WTC11 (cell line): ENCODE measurements at regions not wholly inside any gene's neighbourhood (a gene's known extent, or its start where the extent isn't known, plus 50 kb on each side); places are given as distances from the start of the nearest gene placed in this dataset.

Experiments used
- ATAC-seq: fragments of 200-7000 bp; cut with Tn5 transposase; 2 replicates; pipeline ENCODE4 v1.10.0; 2021; ENCODE audit warnings: mild to moderate bottlenecking, moderate library complexity
- CTCF ChIA-PET: fragments of 300-600 bp; sonication (Branson Sonifier 250); formaldehyde crosslinking; loops from one replicate; lab custom pipeline; 2021; ENCODE audit warnings: antibody characterized with exemption; lab: Charles Lee
- POLR2A ChIA-PET: fragments of 350-600 bp; sonication (Branson Sonifier 250); formaldehyde crosslinking; loops from one replicate; lab custom pipeline; 2021; ENCODE audit warnings: antibody characterized with exemption; lab: Charles Lee
- DNase-seq: peaks from one replicate; pipeline ENCODE4 v3.0.0; 2021; ENCODE audit warnings: low spot score
- H3K27ac Mint-ChIP-seq: 2 replicates; pipeline ENCODE4 v1.8.0; 2021; ENCODE audit warnings: mixed read lengths
- H3K27me3 Mint-ChIP-seq: 2 replicates; pipeline ENCODE4 v1.8.0; 2021; ENCODE audit warnings: low read depth, mild to moderate bottlenecking, moderate library complexity, mixed read lengths
- H3K36me3 Mint-ChIP-seq: 2 replicates; pipeline ENCODE4 v1.8.0; 2021; ENCODE audit warnings: mixed read lengths
- H3K4me1 Mint-ChIP-seq: 2 replicates; pipeline ENCODE4 v1.8.0; 2022; ENCODE audit warnings: mixed read lengths
- H3K4me3 Mint-ChIP-seq: 2 replicates; pipeline ENCODE4 v1.8.0; 2021; ENCODE audit warnings: mild to moderate bottlenecking, moderate library complexity, mixed read lengths
- H3K9me3 Mint-ChIP-seq: 2 replicates; pipeline ENCODE4 v1.8.0; 2021; ENCODE audit warnings: mixed read lengths
- ATF1 ChIP-seq: sonication (generic); formaldehyde crosslinking; IDR thresholded peaks from 2 replicates; pipeline ENCODE4 v1.8.1; 2023; ENCODE audit warnings: mild to moderate bottlenecking, moderate library complexity, missing genetic modification reagents
- CDX4 ChIP-seq: fragments of 250-450 bp; sonication (Bioruptor Pico); IDR thresholded peaks from 2 replicates; pipeline ENCODE4 v1.9.0; 2021; ENCODE audit warnings: moderate library complexity, mild to moderate bottlenecking, inconsistent platforms, borderline replicate concordance
- E2F1 ChIP-seq: sonication (generic); formaldehyde crosslinking; IDR thresholded peaks from 2 replicates; pipeline ENCODE4 v1.8.0; 2022; ENCODE audit warnings: mild to moderate bottlenecking, missing genetic modification reagents
- ELF4 ChIP-seq: sonication (generic); formaldehyde crosslinking; IDR thresholded peaks from 2 replicates; pipeline ENCODE4 v1.8.1; 2022; ENCODE audit warnings: low read depth, mild to moderate bottlenecking, moderate library complexity, missing genetic modification reagents
- FOXJ3 ChIP-seq: sonication (generic); formaldehyde crosslinking; IDR thresholded peaks from 2 replicates; pipeline ENCODE4 v1.9.0; 2021; ENCODE audit warnings: missing genetic modification reagents, mild to moderate bottlenecking, borderline replicate concordance
- FOXP4 ChIP-seq: sonication (generic); formaldehyde crosslinking; IDR thresholded peaks from 2 replicates; pipeline ENCODE4 v1.8.0; 2022; ENCODE audit warnings: mild to moderate bottlenecking, missing genetic modification reagents
- GABPB1 ChIP-seq: sonication (generic); formaldehyde crosslinking; IDR thresholded peaks from 2 replicates; pipeline ENCODE4 v1.8.1; 2023; ENCODE audit warnings: mild to moderate bottlenecking, missing genetic modification reagents
- JAZF1 ChIP-seq: fragments of 250-450 bp; sonication (Bioruptor Pico); IDR thresholded peaks from 2 replicates; pipeline ENCODE4 v1.9.0; 2021; ENCODE audit warnings: moderate library complexity, mild to moderate bottlenecking, inconsistent platforms
- NFATC4 ChIP-seq: fragments of 250-450 bp; sonication (Bioruptor Pico); IDR thresholded peaks from 2 replicates; pipeline ENCODE4 v1.9.0; 2021; ENCODE audit warnings: mild to moderate bottlenecking
- NFYB ChIP-seq: sonication (generic); formaldehyde crosslinking; conservative IDR thresholded peaks from 2 replicates; pipeline ENCODE4 v1.8.0; 2022; ENCODE audit warnings: low read depth, missing genetic modification reagents
- NR1H2 ChIP-seq: sonication (generic); formaldehyde crosslinking; IDR thresholded peaks from 2 replicates; pipeline ENCODE4 v1.9.0; 2021; ENCODE audit warnings: mild to moderate bottlenecking, moderate library complexity, missing genetic modification reagents
- OVOL2 ChIP-seq: fragments of 250-450 bp; sonication (Bioruptor Pico); IDR thresholded peaks from 2 replicates; pipeline ENCODE4 v1.9.0; 2021; ENCODE audit warnings: mild to moderate bottlenecking, borderline replicate concordance
- PRDM15 ChIP-seq: sonication (generic); formaldehyde crosslinking; IDR thresholded peaks from 2 replicates; pipeline ENCODE4 v1.8.0; 2022; ENCODE audit warnings: missing genetic modification reagents
- PRRX2 ChIP-seq: fragments of 250-450 bp; sonication (Bioruptor Pico); IDR thresholded peaks from 2 replicates; pipeline ENCODE4 v1.8.0; 2021; ENCODE audit warnings: mild to moderate bottlenecking
- RORB ChIP-seq: fragments of 250-450 bp; sonication (Bioruptor Pico); IDR thresholded peaks from 2 replicates; pipeline ENCODE4 v1.9.0; 2021; ENCODE audit warnings: mild to moderate bottlenecking
- SOX15 ChIP-seq: fragments of 250-450 bp; sonication (Bioruptor Pico); IDR thresholded peaks from 2 replicates; pipeline ENCODE4 v1.9.0; 2021; ENCODE audit warnings: mild to moderate bottlenecking
- ZNF121 ChIP-seq: sonication (generic); formaldehyde crosslinking; IDR thresholded peaks from 2 replicates; pipeline ENCODE4 v1.8.0; 2023; ENCODE audit warnings: missing genetic modification reagents
- ZNF263 ChIP-seq: sonication (generic); formaldehyde crosslinking; IDR thresholded peaks from 2 replicates; pipeline ENCODE4 v1.8.1; 2022; ENCODE audit warnings: low read depth, mild to moderate bottlenecking, moderate library complexity, missing genetic modification reagents
- ZNF317 ChIP-seq: sonication (generic); formaldehyde crosslinking; IDR thresholded peaks from 2 replicates; pipeline ENCODE4 v1.8.1; 2023; ENCODE audit warnings: low read depth, mild to moderate bottlenecking, moderate library complexity, missing genetic modification reagents, borderline replicate concordance
- ZNF423 ChIP-seq: fragments of 250-450 bp; sonication (Bioruptor Pico); IDR thresholded peaks from 2 replicates; pipeline ENCODE4 v2.1.2; 2022; ENCODE audit warnings: mild to moderate bottlenecking, moderate library complexity
- ZNF671 ChIP-seq: fragments of 250-450 bp; sonication (Bioruptor Pico); IDR thresholded peaks from 2 replicates; pipeline ENCODE4 v1.8.0; 2021; ENCODE audit warnings: mild to moderate bottlenecking
- TF ChIP-seq, protein P1 (sequence below): sonication (generic); formaldehyde crosslinking; IDR thresholded peaks from 2 replicates; pipeline ENCODE4 v1.8.0; 2022; ENCODE audit warnings: mild to moderate bottlenecking, missing genetic modification reagents
- TF ChIP-seq, protein P2 (sequence below): sonication (generic); formaldehyde crosslinking; IDR thresholded peaks from 2 replicates; pipeline ENCODE4 v1.8.1; 2023; ENCODE audit warnings: mild to moderate bottlenecking, missing genetic modification reagents, moderate library complexity
- TF ChIP-seq, protein P3 (sequence below): sonication (generic); formaldehyde crosslinking; IDR thresholded peaks from 2 replicates; pipeline ENCODE4 v1.8.1; 2022; ENCODE audit warnings: missing genetic modification reagents, borderline replicate concordance

- Mint-ChIP-seq H3K27ac (no peak overlapping the region), H3K4me3 (no peak overlapping the region), H3K36me3 (0 out of 2 replicates have a peak, but pooled peaks cover under 1% of the 10 kb centered on the region), H3K27me3 (no peaks in the 10 kb centered on the region), H3K4me1 (no peaks in the 10 kb centered on the region), H3K9me3 (peaks cover 12% of the 10 kb centered on the region)
- DNase-seq (no peak), ATAC-seq (no peak)
- TF ChIP-seq, protein P1, sequence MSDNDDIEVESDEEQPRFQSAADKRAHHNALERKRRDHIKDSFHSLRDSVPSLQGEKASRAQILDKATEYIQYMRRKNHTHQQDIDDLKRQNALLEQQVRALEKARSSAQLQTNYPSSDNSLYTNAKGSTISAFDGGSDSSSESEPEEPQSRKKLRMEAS, result no peak
- no peak for TF ChIP-seq CDX4
- ChIA-PET CTCF (no interaction called here), POLR2A (no interaction called here)
Measured at GRCh38 chr1:73749996-73750395, 448.0 kb downstream of the LRRIQ3 start.

DNA sequence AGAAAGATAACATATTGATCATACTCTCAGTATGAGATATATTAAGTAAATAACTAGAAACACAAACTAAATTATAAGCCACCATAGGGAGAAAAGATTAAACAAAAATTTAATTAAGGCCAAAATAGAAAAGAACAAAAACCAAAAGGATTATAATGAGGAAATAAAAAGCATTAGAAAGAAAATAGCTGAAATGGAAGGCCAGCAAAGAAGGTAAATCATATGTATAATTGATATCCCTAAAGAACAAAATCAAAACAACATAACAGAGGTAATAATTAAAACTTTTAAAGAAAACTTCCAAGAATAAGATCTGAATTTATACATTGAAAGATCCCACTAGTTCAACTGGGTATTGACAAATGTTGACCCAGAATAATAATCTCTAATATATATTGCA lies 453.0 kb downstream of the LRRIQ3 start:
- no peaks in the 10 kb centered on the region for H3K4me1 Mint-ChIP-seq
- DNase-seq (no peak), ATAC-seq (no peak)
- TF ChIP-seq JAZF1 (no peak), E2F1 (no peak), SOX15 (CRISPR knock-in tag) (no peak), GABPB1 (CRISPR knock-in tag) (no peak), PRDM15 (CRISPR knock-in tag) (no peak), NR1H2 (CRISPR knock-in tag) (no peak), ELF4 (no peak), ZNF671 (CRISPR knock-in tag) (no peak), OVOL2 (CRISPR knock-in tag) (no peak)
- TF ChIP-seq, protein P2, sequence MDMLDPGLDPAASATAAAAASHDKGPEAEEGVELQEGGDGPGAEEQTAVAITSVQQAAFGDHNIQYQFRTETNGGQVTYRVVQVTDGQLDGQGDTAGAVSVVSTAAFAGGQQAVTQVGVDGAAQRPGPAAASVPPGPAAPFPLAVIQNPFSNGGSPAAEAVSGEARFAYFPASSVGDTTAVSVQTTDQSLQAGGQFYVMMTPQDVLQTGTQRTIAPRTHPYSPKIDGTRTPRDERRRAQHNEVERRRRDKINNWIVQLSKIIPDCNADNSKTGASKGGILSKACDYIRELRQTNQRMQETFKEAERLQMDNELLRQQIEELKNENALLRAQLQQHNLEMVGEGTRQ (CRISPR knock-in tag), result no peak
- H3K27ac Mint-ChIP-seq, result no peak overlapping the region
- ChIA-PET CTCF (no interaction called here), POLR2A (no interaction called here)
- H3K36me3 Mint-ChIP-seq, result peaks cover 10% of the 10 kb centered on the region
- H3K9me3 Mint-ChIP-seq, result peaks cover 46% of the 10 kb centered on the region
- no peak overlapping the region for H3K4me3 Mint-ChIP-seq
- H3K27me3 Mint-ChIP-seq, result no peaks in the 10 kb centered on the region

DNA sequence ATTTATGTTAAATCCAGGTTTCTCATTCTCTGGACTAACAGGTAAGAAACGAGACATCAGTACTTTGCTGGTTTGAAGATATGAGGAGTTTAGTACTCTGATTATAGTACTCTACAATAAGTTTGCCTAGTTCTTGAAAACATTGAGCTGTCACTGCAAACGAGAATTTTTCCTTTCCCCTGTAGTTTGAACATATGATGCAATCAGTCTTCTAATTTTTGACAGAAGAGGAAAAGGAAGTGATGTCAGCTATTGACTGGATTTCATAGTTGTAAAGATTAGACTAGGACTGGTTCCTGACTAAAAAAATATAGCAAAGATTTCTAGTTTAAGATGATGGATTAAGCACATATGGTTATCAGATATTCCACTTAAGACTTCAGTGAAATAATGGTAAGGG lies 461.9 kb downstream of the LRRIQ3 start:
- POLR2A ChIA-PET, result no interaction called here
- Mint-ChIP-seq H3K27ac (no peak overlapping the region), H3K4me3 (no peak overlapping the region), H3K27me3 (no peaks in the 10 kb centered on the region), H3K9me3 (peaks cover 5% of the 10 kb centered on the region; the same call in 1 of the 2 replicates), H3K4me1 (no peaks in the 10 kb centered on the region), H3K36me3 (no peaks in the 10 kb centered on the region)
- no peak for DNase-seq
- no peak for ATAC-seq
- CTCF ChIA-PET, result no interaction called here
- no peak for TF ChIP-seq ZNF121 (CRISPR knock-in tag)
- TF ChIP-seq NFATC4 (CRISPR knock-in tag), result no peak
- TF ChIP-seq GABPB1 (CRISPR knock-in tag), result no peak
- TF ChIP-seq, protein P2 (CRISPR knock-in tag), result no peak
- no peak for TF ChIP-seq RORB (CRISPR knock-in tag)
- no peak for TF ChIP-seq FOXJ3
- no peak for TF ChIP-seq FOXP4 (CRISPR knock-in tag)
- TF ChIP-seq ZNF317 (CRISPR knock-in tag), result no peak
- no peak for TF ChIP-seq ZNF263 (CRISPR knock-in tag)
- TF ChIP-seq ATF1 (CRISPR knock-in tag), result no peak
- no peak for TF ChIP-seq ZNF423
- TF ChIP-seq NFYB (CRISPR knock-in tag), result no peak
- TF ChIP-seq PRRX2 (CRISPR knock-in tag), result no peak
- TF ChIP-seq, protein P3, sequence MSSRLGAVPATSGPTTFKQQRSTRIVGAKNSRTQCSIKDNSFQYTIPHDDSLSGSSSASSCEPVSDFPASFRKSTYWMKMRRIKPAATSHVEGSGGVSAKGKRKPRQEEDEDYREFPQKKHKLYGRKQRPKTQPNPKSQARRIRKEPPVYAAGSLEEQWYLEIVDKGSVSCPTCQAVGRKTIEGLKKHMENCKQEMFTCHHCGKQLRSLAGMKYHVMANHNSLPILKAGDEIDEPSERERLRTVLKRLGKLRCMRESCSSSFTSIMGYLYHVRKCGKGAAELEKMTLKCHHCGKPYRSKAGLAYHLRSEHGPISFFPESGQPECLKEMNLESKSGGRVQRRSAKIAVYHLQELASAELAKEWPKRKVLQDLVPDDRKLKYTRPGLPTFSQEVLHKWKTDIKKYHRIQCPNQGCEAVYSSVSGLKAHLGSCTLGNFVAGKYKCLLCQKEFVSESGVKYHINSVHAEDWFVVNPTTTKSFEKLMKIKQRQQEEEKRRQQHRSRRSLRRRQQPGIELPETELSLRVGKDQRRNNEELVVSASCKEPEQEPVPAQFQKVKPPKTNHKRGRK, result no peak
